ENCODE measurements at regions not wholly inside any gene's neighbourhood (a gene's known extent, or its start where the extent isn't known, plus 50 kb on each side); places are given as distances from the start of the nearest gene placed in this dataset.

DNA sequence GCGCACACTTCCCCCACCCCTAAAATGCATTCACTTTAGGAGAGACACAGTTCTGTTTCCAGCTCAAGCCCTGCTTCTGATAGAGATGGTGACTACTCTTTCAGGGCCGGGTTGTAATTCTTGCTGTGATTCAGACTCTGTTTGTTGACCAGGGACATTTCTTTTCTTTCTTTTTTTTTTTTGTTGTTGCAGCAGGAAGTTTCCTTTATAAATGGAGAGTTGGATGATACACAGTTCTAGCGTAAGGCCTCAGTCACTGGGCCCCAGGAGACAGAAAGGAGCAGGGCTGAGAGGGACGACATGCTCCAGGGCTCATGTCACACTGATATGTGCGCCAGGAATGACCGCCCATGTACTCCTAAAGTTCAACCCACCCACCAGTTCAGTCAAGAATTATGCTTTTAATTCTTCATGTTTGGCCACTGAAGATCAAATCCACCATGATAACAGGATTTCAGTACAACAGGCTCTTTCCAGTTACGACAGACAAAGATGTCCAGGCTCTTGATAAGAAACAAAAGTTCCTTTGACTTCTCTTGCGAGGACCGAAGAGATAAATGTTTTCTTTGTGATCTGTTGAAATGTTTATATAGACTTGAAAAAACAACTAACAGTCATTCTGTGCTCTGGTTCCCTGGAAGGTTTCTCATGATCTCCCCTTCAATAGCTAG, 142.5 kb downstream of the CD164 start (continued):
- no peak for TF ChIP-seq STAT1 (IDR thresholded peaks at IDR 0.05; ENCODE audit: unreplicated experiment)
- TF ChIP-seq, protein P1, sequence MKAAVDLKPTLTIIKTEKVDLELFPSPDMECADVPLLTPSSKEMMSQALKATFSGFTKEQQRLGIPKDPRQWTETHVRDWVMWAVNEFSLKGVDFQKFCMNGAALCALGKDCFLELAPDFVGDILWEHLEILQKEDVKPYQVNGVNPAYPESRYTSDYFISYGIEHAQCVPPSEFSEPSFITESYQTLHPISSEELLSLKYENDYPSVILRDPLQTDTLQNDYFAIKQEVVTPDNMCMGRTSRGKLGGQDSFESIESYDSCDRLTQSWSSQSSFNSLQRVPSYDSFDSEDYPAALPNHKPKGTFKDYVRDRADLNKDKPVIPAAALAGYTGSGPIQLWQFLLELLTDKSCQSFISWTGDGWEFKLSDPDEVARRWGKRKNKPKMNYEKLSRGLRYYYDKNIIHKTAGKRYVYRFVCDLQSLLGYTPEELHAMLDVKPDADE (IDR thresholded peaks at IDR 0.05), result no peak
- TF ChIP-seq JUNB (IDR thresholded peaks at IDR 0.05; ENCODE audit: unreplicated experiment), result no peak

DNA sequence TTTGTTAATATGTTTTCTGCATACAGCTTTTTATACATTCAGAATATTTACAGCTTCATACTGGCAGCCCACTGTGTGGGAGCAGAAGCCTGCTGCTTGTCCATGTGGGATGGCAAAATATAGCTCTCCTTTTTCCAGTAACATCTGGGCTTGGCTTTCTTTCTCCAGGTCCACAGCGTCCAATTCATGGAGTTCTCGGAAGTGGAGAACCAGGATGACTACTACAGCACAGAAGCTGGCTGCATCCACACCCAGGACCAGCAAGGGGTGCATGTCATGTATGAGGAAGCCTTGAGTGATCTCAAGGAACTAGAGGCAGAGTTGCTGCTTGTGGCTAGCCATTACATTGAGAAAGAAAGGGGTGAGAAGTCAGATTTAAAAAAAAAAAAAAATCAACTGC, 143.1 kb downstream of the CD164 start:
- Histone ChIP-seq H3K9me2 (ENCODE audit: insufficient read depth) (peaks cover 7% of the 10 kb centered on the region; the same call in 1 of the 2 replicates), H3K4me3 (no peak overlapping the region), H2AFZ (no peak overlapping the region; the same call in 1 of the 2 replicates), H3F3A (replicated peaks; ENCODE audit: low read depth) (no peaks in the 10 kb centered on the region), H3K4me2 (no peak overlapping the region), H3K4me1 (ENCODE audit: insufficient read depth) (peaks cover 9% of the 10 kb centered on the region), H4K20me1 (replicated peaks; ENCODE audit: insufficient read depth) (no peaks in the 10 kb centered on the region), H3K27me3 (ENCODE audit: insufficient read depth) (no peaks in the 10 kb centered on the region), H3K79me2 (replicated peaks; ENCODE audit: insufficient read depth) (no peaks in the 10 kb centered on the region), H3K36me3 (ENCODE audit: insufficient read depth) (no peaks in the 10 kb centered on the region), H3K27ac (ENCODE audit: low read depth) (no peak overlapping the region)
- DNase-seq (ENCODE audit: low spot score) (no peak), ATAC-seq (no peak)
- H3K36me3 Mint-ChIP-seq (ENCODE audit: low read depth), result no peaks in the 10 kb centered on the region
- no peaks in the 10 kb centered on the region; the same call in 2 of the 3 replicates for H3K9me3 Mint-ChIP-seq
- H3K4me3 Mint-ChIP-seq, result no peak overlapping the region
- H3K27ac Mint-ChIP-seq, result no peak overlapping the region
- peaks cover 6% of the 10 kb centered on the region for H3K4me1 Mint-ChIP-seq
- peaks cover 4% of the 10 kb centered on the region for H3K27me3 Mint-ChIP-seq (ENCODE audit: insufficient read depth, low read depth, poor library complexity)
- TF ChIP-seq, protein P1 (IDR thresholded peaks at IDR 0.05), result no peak
- no peak for TF ChIP-seq POLR2AphosphoS5 (IDR thresholded peaks at IDR 0.05; ENCODE audit: low read depth)
- TF ChIP-seq, protein P2, sequence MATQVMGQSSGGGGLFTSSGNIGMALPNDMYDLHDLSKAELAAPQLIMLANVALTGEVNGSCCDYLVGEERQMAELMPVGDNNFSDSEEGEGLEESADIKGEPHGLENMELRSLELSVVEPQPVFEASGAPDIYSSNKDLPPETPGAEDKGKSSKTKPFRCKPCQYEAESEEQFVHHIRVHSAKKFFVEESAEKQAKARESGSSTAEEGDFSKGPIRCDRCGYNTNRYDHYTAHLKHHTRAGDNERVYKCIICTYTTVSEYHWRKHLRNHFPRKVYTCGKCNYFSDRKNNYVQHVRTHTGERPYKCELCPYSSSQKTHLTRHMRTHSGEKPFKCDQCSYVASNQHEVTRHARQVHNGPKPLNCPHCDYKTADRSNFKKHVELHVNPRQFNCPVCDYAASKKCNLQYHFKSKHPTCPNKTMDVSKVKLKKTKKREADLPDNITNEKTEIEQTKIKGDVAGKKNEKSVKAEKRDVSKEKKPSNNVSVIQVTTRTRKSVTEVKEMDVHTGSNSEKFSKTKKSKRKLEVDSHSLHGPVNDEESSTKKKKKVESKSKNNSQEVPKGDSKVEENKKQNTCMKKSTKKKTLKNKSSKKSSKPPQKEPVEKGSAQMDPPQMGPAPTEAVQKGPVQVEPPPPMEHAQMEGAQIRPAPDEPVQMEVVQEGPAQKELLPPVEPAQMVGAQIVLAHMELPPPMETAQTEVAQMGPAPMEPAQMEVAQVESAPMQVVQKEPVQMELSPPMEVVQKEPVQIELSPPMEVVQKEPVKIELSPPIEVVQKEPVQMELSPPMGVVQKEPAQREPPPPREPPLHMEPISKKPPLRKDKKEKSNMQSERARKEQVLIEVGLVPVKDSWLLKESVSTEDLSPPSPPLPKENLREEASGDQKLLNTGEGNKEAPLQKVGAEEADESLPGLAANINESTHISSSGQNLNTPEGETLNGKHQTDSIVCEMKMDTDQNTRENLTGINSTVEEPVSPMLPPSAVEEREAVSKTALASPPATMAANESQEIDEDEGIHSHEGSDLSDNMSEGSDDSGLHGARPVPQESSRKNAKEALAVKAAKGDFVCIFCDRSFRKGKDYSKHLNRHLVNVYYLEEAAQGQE (IDR thresholded peaks at IDR 0.05; ENCODE audit: unreplicated experiment), result no peak
- TF ChIP-seq CREB1 (CRISPR knock-in tag; IDR thresholded peaks at IDR 0.05; ENCODE audit: low read depth), result no peak
- no peak for TF ChIP-seq ZNF331 (CRISPR knock-in tag; IDR thresholded peaks at IDR 0.05; ENCODE audit: low read depth)
- no peak for TF ChIP-seq STAT1 (IDR thresholded peaks at IDR 0.05; ENCODE audit: unreplicated experiment)
- no peak for TF ChIP-seq JUNB (IDR thresholded peaks at IDR 0.05; ENCODE audit: unreplicated experiment)
- no peak for TF ChIP-seq EZH2 (IDR thresholded peaks at IDR 0.05; ENCODE audit: low read depth, unreplicated experiment)
- no peak for TF ChIP-seq EZH2phosphoT487 (IDR thresholded peaks at IDR 0.05; ENCODE audit: unreplicated experiment)
- TF ChIP-seq, protein P3, sequence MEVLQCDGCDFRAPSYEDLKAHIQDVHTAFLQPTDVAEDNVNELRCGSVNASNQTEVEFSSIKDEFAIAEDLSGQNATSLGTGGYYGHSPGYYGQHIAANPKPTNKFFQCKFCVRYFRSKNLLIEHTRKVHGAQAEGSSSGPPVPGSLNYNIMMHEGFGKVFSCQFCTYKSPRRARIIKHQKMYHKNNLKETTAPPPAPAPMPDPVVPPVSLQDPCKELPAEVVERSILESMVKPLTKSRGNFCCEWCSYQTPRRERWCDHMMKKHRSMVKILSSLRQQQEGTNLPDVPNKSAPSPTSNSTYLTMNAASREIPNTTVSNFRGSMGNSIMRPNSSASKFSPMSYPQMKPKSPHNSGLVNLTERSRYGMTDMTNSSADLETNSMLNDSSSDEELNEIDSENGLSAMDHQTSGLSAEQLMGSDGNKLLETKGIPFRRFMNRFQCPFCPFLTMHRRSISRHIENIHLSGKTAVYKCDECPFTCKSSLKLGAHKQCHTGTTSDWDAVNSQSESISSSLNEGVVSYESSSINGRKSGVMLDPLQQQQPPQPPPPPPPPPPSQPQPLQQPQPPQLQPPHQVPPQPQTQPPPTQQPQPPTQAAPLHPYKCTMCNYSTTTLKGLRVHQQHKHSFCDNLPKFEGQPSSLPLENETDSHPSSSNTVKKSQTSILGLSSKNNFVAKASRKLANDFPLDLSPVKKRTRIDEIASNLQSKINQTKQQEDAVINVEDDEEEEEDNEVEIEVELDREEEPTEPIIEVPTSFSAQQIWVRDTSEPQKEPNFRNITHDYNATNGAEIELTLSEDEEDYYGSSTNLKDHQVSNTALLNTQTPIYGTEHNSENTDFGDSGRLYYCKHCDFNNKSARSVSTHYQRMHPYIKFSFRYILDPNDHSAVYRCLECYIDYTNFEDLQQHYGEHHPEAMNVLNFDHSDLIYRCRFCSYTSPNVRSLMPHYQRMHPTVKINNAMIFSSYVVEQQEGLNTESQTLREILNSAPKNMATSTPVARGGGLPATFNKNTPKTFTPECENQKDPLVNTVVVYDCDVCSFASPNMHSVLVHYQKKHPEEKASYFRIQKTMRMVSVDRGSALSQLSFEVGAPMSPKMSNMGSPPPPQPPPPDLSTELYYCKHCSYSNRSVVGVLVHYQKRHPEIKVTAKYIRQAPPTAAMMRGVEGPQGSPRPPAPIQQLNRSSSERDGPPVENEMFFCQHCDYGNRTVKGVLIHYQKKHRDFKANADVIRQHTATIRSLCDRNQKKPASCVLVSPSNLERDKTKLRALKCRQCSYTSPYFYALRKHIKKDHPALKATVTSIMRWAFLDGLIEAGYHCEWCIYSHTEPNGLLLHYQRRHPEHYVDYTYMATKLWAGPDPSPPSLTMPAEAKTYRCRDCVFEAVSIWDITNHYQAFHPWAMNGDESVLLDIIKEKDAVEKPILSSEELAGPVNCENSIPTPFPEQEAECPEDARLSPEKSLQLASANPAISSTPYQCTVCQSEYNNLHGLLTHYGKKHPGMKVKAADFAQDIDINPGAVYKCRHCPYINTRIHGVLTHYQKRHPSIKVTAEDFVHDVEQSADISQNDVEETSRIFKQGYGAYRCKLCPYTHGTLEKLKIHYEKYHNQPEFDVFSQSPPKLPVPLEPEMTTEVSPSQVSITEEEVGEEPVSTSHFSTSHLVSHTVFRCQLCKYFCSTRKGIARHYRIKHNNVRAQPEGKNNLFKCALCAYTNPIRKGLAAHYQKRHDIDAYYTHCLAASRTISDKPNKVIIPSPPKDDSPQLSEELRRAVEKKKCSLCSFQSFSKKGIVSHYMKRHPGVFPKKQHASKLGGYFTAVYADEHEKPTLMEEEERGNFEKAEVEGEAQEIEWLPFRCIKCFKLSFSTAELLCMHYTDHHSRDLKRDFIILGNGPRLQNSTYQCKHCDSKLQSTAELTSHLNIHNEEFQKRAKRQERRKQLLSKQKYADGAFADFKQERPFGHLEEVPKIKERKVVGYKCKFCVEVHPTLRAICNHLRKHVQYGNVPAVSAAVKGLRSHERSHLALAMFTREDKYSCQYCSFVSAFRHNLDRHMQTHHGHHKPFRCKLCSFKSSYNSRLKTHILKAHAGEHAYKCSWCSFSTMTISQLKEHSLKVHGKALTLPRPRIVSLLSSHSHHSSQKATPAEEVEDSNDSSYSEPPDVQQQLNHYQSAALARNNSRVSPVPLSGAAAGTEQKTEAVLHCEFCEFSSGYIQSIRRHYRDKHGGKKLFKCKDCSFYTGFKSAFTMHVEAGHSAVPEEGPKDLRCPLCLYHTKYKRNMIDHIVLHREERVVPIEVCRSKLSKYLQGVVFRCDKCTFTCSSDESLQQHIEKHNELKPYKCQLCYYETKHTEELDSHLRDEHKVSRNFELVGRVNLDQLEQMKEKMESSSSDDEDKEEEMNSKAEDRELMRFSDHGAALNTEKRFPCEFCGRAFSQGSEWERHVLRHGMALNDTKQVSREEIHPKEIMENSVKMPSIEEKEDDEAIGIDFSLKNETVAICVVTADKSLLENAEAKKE (CRISPR knock-in tag; IDR thresholded peaks at IDR 0.05), result no peak
- no peak for TF ChIP-seq NANOG (IDR thresholded peaks at IDR 0.05; ENCODE audit: borderline replicate concordance)
